ENCODE measurements at regions not wholly inside any gene's neighbourhood (a gene's known extent, or its start where the extent isn't known, plus 50 kb on each side); places are given as distances from the start of the nearest gene placed in this dataset.
"Not testable (repeated sequence)": the region's sequence is repeated elsewhere in the genome, so short reads cannot be mapped to it uniquely, and the experiment has no call there.

DNA sequence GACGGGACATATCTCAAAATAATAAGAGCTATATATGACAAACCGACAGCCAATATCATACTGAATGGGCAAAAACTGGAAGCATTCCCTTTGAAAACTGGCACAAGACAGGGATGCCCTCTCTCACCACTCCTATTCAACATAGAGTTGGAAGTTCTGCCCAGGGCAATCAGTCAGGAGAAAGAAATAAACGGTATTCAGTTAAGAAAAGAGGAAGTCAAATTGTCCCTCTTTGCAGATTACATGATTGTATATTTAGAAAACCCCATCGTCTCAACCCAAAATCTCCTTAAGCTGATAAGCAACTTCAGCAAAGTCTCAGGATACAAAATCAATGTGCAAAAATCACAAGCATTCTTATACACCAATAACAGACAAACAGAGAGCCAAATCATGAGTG, 211.5 kb downstream of the MEMO1 start:
- not testable (repeated sequence) for TF ChIP-seq EP300 (IDR thresholded peaks at IDR 0.05; ENCODE audit: low read depth); CTCF (IDR thresholded peaks at IDR 0.05); POLR2A (IDR thresholded peaks at IDR 0.05); POLR2AphosphoS5 (IDR thresholded peaks at IDR 0.05)

Data from transverse colon (tissue), 4 donors.